Activated naive CD8-positive, alpha-beta T cell treated with anti-CD3 and anti-CD28 coated beads, Interleukin-2, amount 10 ng/mL, durations not matched to agents 7 days and 5 days (primary cell): ENCODE measurements at regions not wholly inside any gene's neighbourhood (a gene's known extent, or its start where the extent isn't known, plus 50 kb on each side); places are given as distances from the start of the nearest gene placed in this dataset.

Source experiments
- ATAC-seq: fragments of 150-1000 bp; cut with Tn5 transposase; one replicate; pipeline ENCODE4 v1.10.0; 2021; ENCODE audit warnings: low read depth, moderate library complexity
- POLR2A ChIA-PET: fragments of 350-600 bp; sonication (Branson Sonifier 250); formaldehyde crosslinking; loops from one replicate; lab custom pipeline; 2021; ENCODE audit warnings: antibody characterized with exemption; lab: Charles Lee
- DNase-seq: peaks from one replicate; pipeline ENCODE4 v3.0.0; 2021
- H3K27ac Mint-ChIP-seq: one replicate; pipeline ENCODE4 v1.8.0; 2022; ENCODE audit warnings: mild to moderate bottlenecking, mixed read lengths
- H3K27me3 Mint-ChIP-seq: one replicate; pipeline ENCODE4 v1.8.0; 2022; ENCODE audit warnings: mild to moderate bottlenecking, moderate library complexity, mixed read lengths
- H3K36me3 Mint-ChIP-seq: one replicate; pipeline ENCODE4 v1.8.0; 2021; ENCODE audit warnings: mild to moderate bottlenecking, mixed read lengths
- H3K4me1 Mint-ChIP-seq: one replicate; pipeline ENCODE4 v1.8.0; 2021; ENCODE audit warnings: mixed read lengths
- H3K4me3 Mint-ChIP-seq: one replicate; pipeline ENCODE4 v1.8.0; 2022; ENCODE audit warnings: mild to moderate bottlenecking, moderate library complexity, mixed read lengths
- H3K9me3 Mint-ChIP-seq: one replicate; pipeline ENCODE4 v1.8.0; 2021; ENCODE audit warnings: mixed read lengths

DNA sequence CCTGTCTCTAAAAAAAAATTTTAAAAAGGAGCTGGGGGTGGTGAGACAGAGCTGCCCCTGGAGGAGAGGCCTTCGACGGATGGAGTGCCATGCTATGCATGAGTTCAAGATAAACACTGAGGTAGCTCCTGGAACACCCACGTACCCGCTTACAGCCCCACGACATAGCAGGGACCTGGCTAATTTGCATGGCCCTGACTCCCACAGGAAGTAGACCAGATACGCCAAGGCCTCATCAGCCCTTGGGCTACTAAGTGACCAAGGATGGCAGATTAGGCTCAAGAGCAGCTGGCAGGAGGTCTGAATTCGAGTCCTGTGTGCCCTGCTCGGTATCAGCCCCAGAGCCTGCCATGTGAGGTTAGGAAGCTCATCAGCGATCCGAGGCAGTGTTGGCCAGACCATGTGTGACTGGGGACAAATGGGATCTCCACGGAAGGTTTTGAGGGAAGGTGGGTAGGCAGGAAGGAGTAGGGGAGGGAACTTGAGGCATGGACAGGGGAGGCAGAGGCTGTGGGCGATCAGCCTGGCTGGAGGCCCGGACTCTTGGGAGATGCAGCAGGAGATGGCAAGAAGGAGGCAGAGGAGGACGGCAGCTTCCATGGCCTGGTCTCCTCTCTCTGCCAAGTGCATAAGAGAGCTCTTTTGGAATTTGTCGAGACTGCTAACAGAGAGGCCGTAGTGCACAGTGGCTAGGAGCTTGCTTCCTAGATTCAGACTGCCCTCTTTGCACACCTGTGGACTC lies 218.3 kb downstream of the GLI2 start:
- POLR2A ChIA-PET = no interaction called here
- H3K4me1 Mint-ChIP-seq = peaks cover 7% of the 10 kb centered on the region
- H3K4me3 Mint-ChIP-seq = no peak overlapping the region
- no peaks in the 10 kb centered on the region for H3K27me3 Mint-ChIP-seq
- no peak overlapping the region for H3K27ac Mint-ChIP-seq
- H3K9me3 Mint-ChIP-seq = no peaks in the 10 kb centered on the region
- H3K36me3 Mint-ChIP-seq = no peaks in the 10 kb centered on the region
- DNase-seq = no peak
- no peak for ATAC-seq

DNA sequence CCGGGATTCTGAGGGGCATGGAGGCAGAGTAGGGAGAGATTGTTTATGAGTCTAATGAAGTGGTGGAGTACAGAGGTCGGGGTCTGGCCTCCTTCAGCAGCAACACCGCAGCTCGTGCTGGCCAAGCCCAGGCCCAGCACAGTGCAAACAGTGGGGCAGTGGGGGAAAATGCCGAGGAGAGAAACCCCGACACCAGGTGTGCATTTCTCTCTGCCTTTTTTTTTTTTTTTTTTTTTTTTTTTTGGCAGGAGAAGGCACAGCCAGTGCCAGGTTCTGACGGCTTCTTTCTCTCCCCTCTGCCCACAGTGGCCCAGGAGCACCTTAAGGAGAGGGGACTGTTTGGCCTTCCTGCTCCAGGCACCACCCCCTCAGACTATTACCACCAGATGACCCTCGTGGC lies 219.3 kb downstream of the GLI2 start:
- Mint-ChIP-seq H3K9me3 (no peaks in the 10 kb centered on the region), H3K27ac (no peak overlapping the region), H3K36me3 (no peaks in the 10 kb centered on the region), H3K4me3 (no peak overlapping the region), H3K4me1 (peaks cover 5% of the 10 kb centered on the region), H3K27me3 (no peaks in the 10 kb centered on the region)
- POLR2A ChIA-PET = no interaction called here
- no peak for ATAC-seq
- DNase-seq = no peak

GRCh38 chr2:120955427-120955826 lies 219.8 kb downstream of the GLI2 start:
- Mint-ChIP-seq H3K4me3 (no peak overlapping the region), H3K9me3 (no peaks in the 10 kb centered on the region), H3K36me3 (no peaks in the 10 kb centered on the region), H3K27ac (no peak overlapping the region), H3K27me3 (no peaks in the 10 kb centered on the region), H3K4me1 (peaks cover under 1% of the 10 kb centered on the region)
- no peak for ATAC-seq
- DNase-seq = no peak
- POLR2A ChIA-PET = no interaction called here

- Mint-ChIP-seq H3K36me3 (no peaks in the 10 kb centered on the region), H3K27ac (no peak overlapping the region)
Measured at GRCh38 chr2:120956486-120957156, 221.0 kb downstream of the GLI2 start.

GRCh38 chr2:120957905-120958304 lies 222.2 kb downstream of the GLI2 start:
- no peaks in the 10 kb centered on the region for H3K9me3 Mint-ChIP-seq
- H3K27ac Mint-ChIP-seq = no peak overlapping the region
- no peaks in the 10 kb centered on the region for H3K36me3 Mint-ChIP-seq
- ATAC-seq (no peak), DNase-seq (no peak)
- H3K27me3 Mint-ChIP-seq = no peaks in the 10 kb centered on the region
- H3K4me1 Mint-ChIP-seq = no peaks in the 10 kb centered on the region
- H3K4me3 Mint-ChIP-seq = no peak overlapping the region
- POLR2A ChIA-PET = no interaction called here

More at GRCh38 chr2:120956486-120957156, 221.0 kb downstream of the GLI2 start:
- Mint-ChIP-seq H3K4me3 (no peak overlapping the region), H3K27me3 (no peaks in the 10 kb centered on the region), H3K9me3 (no peaks in the 10 kb centered on the region), H3K4me1 (no peaks in the 10 kb centered on the region)
- no peak for DNase-seq
- no peak for ATAC-seq
- POLR2A ChIA-PET = no interaction called here

- DNase-seq (no peak), ATAC-seq (no peak)
- no peaks in the 10 kb centered on the region for H3K4me1 Mint-ChIP-seq
- no peaks in the 10 kb centered on the region for H3K9me3 Mint-ChIP-seq
- no peaks in the 10 kb centered on the region for H3K36me3 Mint-ChIP-seq
- H3K4me3 Mint-ChIP-seq = no peak overlapping the region
- H3K27me3 Mint-ChIP-seq = no peaks in the 10 kb centered on the region
- no peak overlapping the region for H3K27ac Mint-ChIP-seq
- POLR2A ChIA-PET = no interaction called here
Measured at GRCh38 chr2:120958623-120959366, 223.1 kb downstream of the GLI2 start.

- Mint-ChIP-seq H3K36me3 (no peaks in the 10 kb centered on the region), H3K27ac (no peak overlapping the region), H3K4me1 (no peaks in the 10 kb centered on the region), H3K9me3 (no peaks in the 10 kb centered on the region), H3K27me3 (no peaks in the 10 kb centered on the region), H3K4me3 (no peak overlapping the region)
- POLR2A ChIA-PET = no interaction called here
- DNase-seq = no peak
- ATAC-seq = no peak
Measured at GRCh38 chr2:120959426-120959825, 223.8 kb downstream of the GLI2 start.

DNA sequence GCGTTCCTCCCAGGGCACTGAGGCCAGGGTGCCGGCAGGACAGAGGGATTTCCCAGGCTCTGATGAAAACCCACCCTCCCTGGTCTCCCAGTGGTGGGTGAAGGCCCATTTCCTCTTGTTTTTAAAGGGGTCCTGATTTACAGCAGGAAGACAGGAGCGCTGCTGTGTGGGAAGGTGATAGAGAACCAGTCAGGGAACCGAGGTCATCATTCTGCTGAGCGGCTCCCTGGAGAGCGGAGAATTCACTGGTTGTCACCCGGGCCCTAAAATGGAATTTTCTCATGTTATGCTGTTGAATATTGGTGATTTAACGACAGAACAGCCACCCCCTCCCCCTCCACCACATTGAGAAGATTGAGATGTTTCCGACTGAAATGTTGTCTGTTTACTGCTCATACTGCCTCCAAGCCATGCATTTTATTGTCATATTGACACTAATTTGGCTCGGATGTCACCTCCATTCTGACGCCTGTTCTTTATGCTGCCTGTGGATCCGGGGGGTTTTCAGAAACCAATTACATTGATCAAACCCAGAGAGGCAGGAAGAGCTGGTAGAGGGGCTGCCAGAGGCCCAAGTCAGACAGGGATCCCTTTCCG lies 225.2 kb downstream of the GLI2 start:
- POLR2A ChIA-PET = no interaction called here
- no peaks in the 10 kb centered on the region for H3K4me1 Mint-ChIP-seq

DNA sequence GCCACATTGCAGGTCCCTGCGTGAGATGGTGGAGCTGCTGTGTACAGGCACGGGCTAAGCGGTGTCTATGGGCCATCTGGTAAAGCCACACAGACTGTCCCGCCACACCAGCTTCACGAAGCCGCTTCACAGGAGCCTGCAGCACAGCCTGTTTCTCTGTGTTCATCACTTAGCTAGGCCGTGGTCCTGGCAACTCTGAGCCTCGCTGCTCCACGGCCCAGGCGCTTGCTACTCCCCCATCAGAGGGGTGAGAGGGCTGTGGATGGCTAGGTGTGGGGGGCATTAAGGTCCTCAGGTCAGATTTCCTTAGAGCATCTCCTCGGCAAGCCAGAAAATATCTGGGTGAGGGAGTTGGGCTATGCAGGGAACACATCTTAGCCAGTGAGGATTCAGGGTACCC lies 225.7 kb downstream of the GLI2 start:
- H3K4me1 Mint-ChIP-seq = no peaks in the 10 kb centered on the region
- H3K27ac Mint-ChIP-seq = no peak overlapping the region
- no peaks in the 10 kb centered on the region for H3K27me3 Mint-ChIP-seq
- no peaks in the 10 kb centered on the region for H3K9me3 Mint-ChIP-seq
- DNase-seq = no peak
- ATAC-seq = no peak
- H3K4me3 Mint-ChIP-seq = no peak overlapping the region
- H3K36me3 Mint-ChIP-seq = no peaks in the 10 kb centered on the region
- POLR2A ChIA-PET = no interaction called here

More for the DNA sequence above, 225.2 kb downstream of the GLI2 start:
- DNase-seq = no peak
- Mint-ChIP-seq H3K36me3 (no peaks in the 10 kb centered on the region), H3K4me3 (no peak overlapping the region), H3K9me3 (no peaks in the 10 kb centered on the region), H3K27me3 (no peaks in the 10 kb centered on the region), H3K27ac (no peak overlapping the region)
- ATAC-seq = no peak

- POLR2A ChIA-PET = no interaction called here
- no peak for ATAC-seq
Measured at GRCh38 chr2:120963997-120964705, 228.5 kb downstream of the GLI2 start.

GRCh38 chr2:120964819-120965218 lies 229.2 kb downstream of the GLI2 start:
- H3K27ac Mint-ChIP-seq = no peak overlapping the region
- POLR2A ChIA-PET = no interaction called here
- H3K9me3 Mint-ChIP-seq = no peaks in the 10 kb centered on the region
- H3K36me3 Mint-ChIP-seq = no peaks in the 10 kb centered on the region
- no peaks in the 10 kb centered on the region for H3K4me1 Mint-ChIP-seq
- no peak for DNase-seq
- no peak for ATAC-seq
- H3K27me3 Mint-ChIP-seq = no peaks in the 10 kb centered on the region
- H3K4me3 Mint-ChIP-seq = no peak overlapping the region

More at GRCh38 chr2:120963997-120964705, 228.5 kb downstream of the GLI2 start:
- Mint-ChIP-seq H3K9me3 (no peaks in the 10 kb centered on the region), H3K4me3 (no peak overlapping the region), H3K4me1 (no peaks in the 10 kb centered on the region), H3K27me3 (no peaks in the 10 kb centered on the region), H3K27ac (no peak overlapping the region), H3K36me3 (no peaks in the 10 kb centered on the region)
- DNase-seq = no peak

DNA sequence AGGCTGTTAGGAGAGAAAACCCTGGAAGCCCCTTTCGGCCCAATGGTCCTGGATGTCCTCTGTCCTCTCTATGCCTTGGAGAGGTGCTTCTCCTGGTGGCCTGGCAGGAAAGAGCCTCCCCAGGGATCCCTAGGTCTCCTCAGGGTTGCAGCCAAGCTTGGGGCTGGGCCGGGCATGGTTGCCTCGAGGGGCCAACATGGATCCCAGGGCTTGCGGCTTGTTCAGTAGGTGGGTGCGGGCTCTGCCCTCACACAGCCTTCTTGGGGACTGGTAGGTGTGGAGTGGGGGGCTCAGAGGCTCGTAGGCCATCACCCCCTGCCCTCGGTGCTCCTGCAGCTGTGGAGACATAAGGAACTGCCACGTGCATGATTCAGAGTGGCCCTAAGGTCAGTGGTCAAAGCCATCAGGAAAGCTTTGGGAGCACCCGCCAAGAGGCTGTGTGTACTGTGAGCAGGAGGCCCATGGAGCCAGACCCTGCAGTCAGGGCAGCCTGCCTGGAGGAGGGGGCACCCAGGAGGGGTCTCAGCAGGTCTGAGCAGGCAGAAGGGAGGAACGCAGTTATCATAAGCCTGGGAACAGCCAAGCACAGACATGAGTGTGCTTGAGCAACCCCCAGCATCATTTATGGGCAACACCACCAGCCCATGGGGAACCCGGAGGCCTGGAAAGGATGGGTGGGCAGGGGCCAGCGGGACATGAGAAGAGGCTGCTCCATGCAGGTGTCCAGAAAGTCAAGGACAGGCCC lies 231.0 kb downstream of the GLI2 start:
- no peaks in the 10 kb centered on the region for H3K4me1 Mint-ChIP-seq

More for the DNA sequence above, 231.0 kb downstream of the GLI2 start:
- no peak overlapping the region for H3K27ac Mint-ChIP-seq
- POLR2A ChIA-PET = no interaction called here
- no peak overlapping the region for H3K4me3 Mint-ChIP-seq
- H3K36me3 Mint-ChIP-seq = no peaks in the 10 kb centered on the region
- H3K9me3 Mint-ChIP-seq = no peaks in the 10 kb centered on the region
- DNase-seq (no peak), ATAC-seq (no peak)
- no peaks in the 10 kb centered on the region for H3K27me3 Mint-ChIP-seq
